ENCODE measurements at regions not wholly inside any gene's neighbourhood (a gene's known extent, or its start where the extent isn't known, plus 50 kb on each side); places are given as distances from the start of the nearest gene placed in this dataset.

GRCh38 chr1:82141390-82141789 is 340.7 kb downstream of the ADGRL2 start:
- TF ChIP-seq CTCF (IDR thresholded peaks at IDR 0.05) (no peak), POLR2A (IDR thresholded peaks at IDR 0.05) (no peak)
